CD4-positive, alpha-beta memory T cell (primary cell): ENCODE measurements at regions not wholly inside any gene's neighbourhood (a gene's known extent, or its start where the extent isn't known, plus 50 kb on each side); places are given as distances from the start of the nearest gene placed in this dataset.
"Not testable (repeated sequence)": the region's sequence is repeated elsewhere in the genome, so short reads cannot be mapped to it uniquely, and the experiment has no call there.

Source experiments
- CTCF ChIA-PET: fragments of 350-600 bp; sonication (Branson Sonifier 250); formaldehyde crosslinking; loops from one replicate; lab custom pipeline; 2021; ENCODE audit warnings: inconsistent platforms; ENCODE audit not compliant: partially characterized antibody; lab: Charles Lee
- POLR2A ChIA-PET: fragments of 350-600 bp; sonication (Branson Sonifier 250); formaldehyde crosslinking; loops from one replicate; lab custom pipeline; 2021; ENCODE audit not compliant: partially characterized antibody; lab: Charles Lee
- DNase-seq, 5 donors: peaks; one replicate each; pipeline versions ENCODE4 v3.0.0 to v3.0.0-alpha.2; 2020 to 2022; ENCODE audit warnings: mixed read lengths in 1 of 5
- H3K27ac ChIP-seq: one replicate; pipeline ENCODE4 v1.7.0; 2013; ENCODE audit warnings: low read depth, low read length
- H3K27me3 ChIP-seq: 2 replicates; pipeline ENCODE4 v1.7.0; 2013; ENCODE audit warnings: mild to moderate bottlenecking, low read length, moderate library complexity; ENCODE audit not compliant: insufficient read depth
- H3K36me3 ChIP-seq: 2 replicates; pipeline ENCODE4 v1.7.0; 2013; ENCODE audit warnings: mild to moderate bottlenecking, low read length, moderate library complexity; ENCODE audit not compliant: insufficient read depth
- H3K4me1 ChIP-seq: 2 replicates; pipeline ENCODE4 v1.7.0; 2013; ENCODE audit warnings: mild to moderate bottlenecking, low read length, moderate library complexity; ENCODE audit not compliant: insufficient read depth
- H3K4me3 ChIP-seq, 2 donors: one replicate each; pipeline ENCODE4 v1.7.0; 2013; ENCODE audit warnings: low read length in 2 of 2, mild to moderate bottlenecking in 1 of 2
- H3K9me3 ChIP-seq, 2 donors: one replicate each; pipeline ENCODE4 v1.7.0; 2013; ENCODE audit warnings: low read length in 2 of 2, control low read depth in 1 of 2; ENCODE audit not compliant: control insufficient read depth in 1 of 2
- H3K27ac Mint-ChIP-seq, 7 donors: one replicate each; pipeline ENCODE4 v1.8.0; 2020 to 2021; ENCODE audit warnings: mixed read lengths in 7 of 7, mild to moderate bottlenecking in 6 of 7, inconsistent platforms in 3 of 7, moderate library complexity in 3 of 7
- H3K27me3 Mint-ChIP-seq, 2 donors: one replicate each; pipeline ENCODE4 v1.8.0; 2020 to 2021; ENCODE audit warnings: mixed read lengths in 2 of 2
- H3K36me3 Mint-ChIP-seq, 2 donors: one replicate each; pipeline ENCODE4 v1.8.0; 2020 to 2021; ENCODE audit warnings: mixed read lengths in 2 of 2, inconsistent platforms in 1 of 2, mild to moderate bottlenecking in 1 of 2
- H3K4me1 Mint-ChIP-seq, 4 donors: one replicate each; pipeline ENCODE4 v1.8.0; 2020 to 2021; ENCODE audit warnings: mixed read lengths in 4 of 4, mild to moderate bottlenecking in 1 of 4
- H3K4me3 Mint-ChIP-seq, 8 donors: one replicate each; pipeline ENCODE4 v1.8.0; 2020 to 2021; ENCODE audit warnings: mixed read lengths in 8 of 8, mild to moderate bottlenecking in 7 of 8, moderate library complexity in 6 of 8, inconsistent platforms in 3 of 8
- H3K9me3 Mint-ChIP-seq, 8 donors: one replicate each; pipeline ENCODE4 v1.8.0; 2020 to 2021; ENCODE audit warnings: mixed read lengths in 8 of 8, mild to moderate bottlenecking in 5 of 8, inconsistent platforms in 3 of 8, moderate library complexity in 1 of 8
- intact Hi-C: fragments of 100-400 bp; cut with micrococcal nuclease; formaldehyde crosslinking; loops from one replicate; pipeline ENCODE4 v1.15.1; 2023

DNA sequence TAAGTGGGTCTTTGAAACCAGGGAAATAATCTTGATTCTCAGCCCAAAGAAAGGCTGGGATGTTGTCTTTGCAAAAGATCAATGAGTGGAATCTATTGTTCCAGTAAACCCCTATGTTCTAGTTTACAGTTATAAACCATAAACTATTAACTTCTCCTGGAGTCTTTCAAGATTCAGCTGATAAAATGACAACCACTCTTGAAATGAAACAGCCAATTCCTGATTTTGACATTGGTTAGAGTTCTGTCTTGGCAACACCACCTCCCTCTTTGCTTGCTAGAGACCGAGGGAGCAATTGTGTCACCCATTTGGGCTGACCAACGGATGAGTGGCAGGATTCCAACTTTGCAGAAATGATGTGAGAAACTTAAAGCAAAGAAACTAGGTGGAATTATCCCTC lies 746.9 kb downstream of the SLC4A3 start:
- intact Hi-C loops, result no loop called here
- DNase-seq, result no peak
- ChIA-PET CTCF (no interaction called here), POLR2A (no interaction called here)
- no peak overlapping the region for H3K27ac Mint-ChIP-seq
- Histone ChIP-seq H3K4me3 (no peak overlapping the region), H3K36me3 (no peaks in the 10 kb centered on the region), H3K27ac (no peak overlapping the region), H3K9me3 (no peaks in the 10 kb centered on the region), H3K4me1 (no peaks in the 10 kb centered on the region), H3K27me3 (no peaks in the 10 kb centered on the region)
- H3K36me3 Mint-ChIP-seq, result no peaks in the 10 kb centered on the region
- H3K4me3 Mint-ChIP-seq, result no peak overlapping the region
- H3K27me3 Mint-ChIP-seq, result no peaks in the 10 kb centered on the region
- peaks cover 0 to 2% (median 0%) of the 10 kb centered on the region in 8 donors for H3K9me3 Mint-ChIP-seq
- no peaks in the 10 kb centered on the region for H3K4me1 Mint-ChIP-seq

DNA sequence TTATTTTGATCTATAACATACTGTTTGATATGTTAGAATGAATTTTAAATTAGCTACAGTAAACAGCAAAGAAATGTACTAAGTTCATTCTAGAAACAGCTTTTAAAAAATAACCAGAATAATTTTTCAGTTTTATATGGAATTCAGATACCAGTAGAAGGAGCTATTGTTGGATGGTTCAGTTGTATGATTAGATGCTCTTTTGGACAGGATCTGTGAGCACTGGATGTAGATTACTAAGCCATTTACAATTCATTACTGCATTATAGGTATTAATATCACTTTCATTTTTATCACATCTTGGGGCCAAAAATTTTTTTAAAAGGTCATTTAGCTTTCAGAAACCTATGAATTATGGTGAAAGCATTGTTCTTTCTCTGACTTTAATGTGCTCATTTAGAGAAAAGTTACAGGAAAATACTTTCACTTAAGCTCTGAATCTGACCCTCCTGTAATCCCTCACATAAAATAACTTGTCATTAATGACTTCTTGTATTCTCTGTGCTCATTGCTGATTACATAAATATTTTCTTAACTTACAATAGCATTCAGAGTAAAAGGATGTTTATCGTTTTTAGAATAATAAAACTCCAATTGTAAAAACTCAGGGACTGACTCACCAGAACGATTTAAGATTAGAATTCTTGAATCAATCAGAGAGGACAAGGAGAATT lies 750.2 kb downstream of the SLC4A3 start:
- no peak overlapping the region for H3K27ac Mint-ChIP-seq
- CTCF ChIA-PET, result no interaction called here
- no peak for DNase-seq

DNA sequence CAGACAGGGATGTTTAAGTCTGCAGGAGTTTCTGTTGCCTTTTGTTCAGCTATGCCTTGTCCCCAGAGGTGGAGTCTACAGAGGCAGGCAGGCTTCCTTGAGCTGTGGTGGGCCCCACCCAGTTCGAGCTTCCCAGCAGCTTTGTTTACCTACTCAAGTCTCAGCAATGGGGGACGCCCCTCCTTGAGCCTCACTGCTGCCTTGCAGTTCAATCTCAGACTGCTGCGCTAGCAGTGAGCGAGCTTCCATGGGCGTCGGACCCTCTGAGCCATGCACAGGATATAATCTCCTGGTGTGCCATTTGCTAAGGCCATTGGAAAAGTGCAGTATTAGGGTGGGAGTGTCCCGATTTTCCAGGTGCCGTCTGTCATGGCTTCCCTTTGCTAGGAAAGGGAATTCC lies 760.3 kb downstream of the SLC4A3 start:
- H3K4me1 ChIP-seq, H3K27me3 ChIP-seq, H3K4me1 Mint-ChIP-seq, H3K27ac ChIP-seq, DNase-seq, H3K27me3 Mint-ChIP-seq, H3K9me3 ChIP-seq, POLR2A ChIA-PET, H3K36me3 ChIP-seq, H3K4me3 ChIP-seq, CTCF ChIA-PET, H3K27ac Mint-ChIP-seq, H3K4me3 Mint-ChIP-seq, H3K36me3 Mint-ChIP-seq, intact Hi-C loops: not testable (repeated sequence)
- H3K9me3 Mint-ChIP-seq, result peaks cover 0 to 16% (median 7%) of the 10 kb centered on the region in 8 donors

More for the DNA sequence above, 750.2 kb downstream of the SLC4A3 start:
- Histone ChIP-seq H3K27me3 (no peaks in the 10 kb centered on the region), H3K27ac (no peak overlapping the region), H3K4me3 (no peak overlapping the region), H3K4me1 (no peaks in the 10 kb centered on the region), H3K9me3 (no peaks in the 10 kb centered on the region), H3K36me3 (no peaks in the 10 kb centered on the region)
- H3K4me1 Mint-ChIP-seq, result no peaks in the 10 kb centered on the region
- no peaks in the 10 kb centered on the region for H3K36me3 Mint-ChIP-seq
- peaks cover 0 to 15% (median 3%) of the 10 kb centered on the region in 8 donors for H3K9me3 Mint-ChIP-seq
- POLR2A ChIA-PET, result no interaction called here
- H3K27me3 Mint-ChIP-seq, result no peaks in the 10 kb centered on the region
- H3K4me3 Mint-ChIP-seq, result no peak overlapping the region
- intact Hi-C loops, result no loop called here

DNA sequence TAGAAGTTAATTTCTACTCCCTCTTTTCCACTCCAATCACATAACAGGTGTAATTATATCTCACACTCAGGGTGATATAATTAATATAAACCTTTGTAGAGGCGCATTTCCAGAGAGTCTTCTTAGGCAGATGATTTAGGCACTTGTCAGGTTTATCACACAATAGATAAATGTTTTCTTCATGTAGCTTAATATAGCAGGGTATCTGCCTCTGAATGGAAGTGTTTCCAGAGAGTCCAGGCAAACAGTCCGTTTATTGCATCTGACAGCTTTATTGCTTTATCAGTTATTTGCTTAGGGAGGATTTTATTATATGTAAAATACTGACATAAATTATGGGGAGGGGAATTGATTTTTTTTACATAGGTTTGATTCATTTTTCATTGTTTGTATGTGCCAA lies 766.3 kb downstream of the SLC4A3 start:
- intact Hi-C loops, result no loop called here
- Histone ChIP-seq H3K36me3 (no peaks in the 10 kb centered on the region), H3K27ac (no peak overlapping the region), H3K4me3 (no peak overlapping the region), H3K27me3 (no peaks in the 10 kb centered on the region), H3K9me3 (no peaks in the 10 kb centered on the region), H3K4me1 (no peaks in the 10 kb centered on the region)
- no peak for DNase-seq
- POLR2A ChIA-PET, result no interaction called here
- Mint-ChIP-seq H3K27ac (no peak overlapping the region), H3K9me3 (peaks cover 0 to 4% (median 0%) of the 10 kb centered on the region in 8 donors), H3K36me3 (no peaks in the 10 kb centered on the region), H3K4me1 (no peaks in the 10 kb centered on the region), H3K27me3 (peaks cover 1 to 3% of the 10 kb centered on the region in 2 donors), H3K4me3 (no peak overlapping the region)
- CTCF ChIA-PET, result no interaction called here

DNA sequence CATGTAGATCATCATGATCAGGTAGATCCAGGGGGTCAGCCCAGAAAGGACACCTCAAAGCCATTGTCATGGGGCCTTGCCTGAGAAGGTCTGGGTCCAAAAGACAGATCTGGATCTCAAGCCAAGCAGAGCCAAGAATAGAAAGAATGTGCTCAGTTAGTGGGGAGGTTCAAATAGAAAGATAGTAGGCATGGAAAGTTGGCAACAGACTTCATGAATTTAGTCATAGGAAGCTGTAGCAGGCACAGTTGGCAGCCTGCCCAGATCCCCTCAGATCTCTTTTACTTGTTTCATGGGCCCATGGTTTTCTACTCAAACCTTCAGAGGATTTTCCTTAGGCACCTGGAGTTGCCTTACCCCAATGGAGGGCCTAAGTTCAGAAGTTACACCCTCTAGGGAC lies 767.0 kb downstream of the SLC4A3 start:
- intact Hi-C loops, result no loop called here
- Mint-ChIP-seq H3K4me1 (no peaks in the 10 kb centered on the region), H3K9me3 (peaks cover 0 to 4% (median 0%) of the 10 kb centered on the region in 8 donors)

DNA sequence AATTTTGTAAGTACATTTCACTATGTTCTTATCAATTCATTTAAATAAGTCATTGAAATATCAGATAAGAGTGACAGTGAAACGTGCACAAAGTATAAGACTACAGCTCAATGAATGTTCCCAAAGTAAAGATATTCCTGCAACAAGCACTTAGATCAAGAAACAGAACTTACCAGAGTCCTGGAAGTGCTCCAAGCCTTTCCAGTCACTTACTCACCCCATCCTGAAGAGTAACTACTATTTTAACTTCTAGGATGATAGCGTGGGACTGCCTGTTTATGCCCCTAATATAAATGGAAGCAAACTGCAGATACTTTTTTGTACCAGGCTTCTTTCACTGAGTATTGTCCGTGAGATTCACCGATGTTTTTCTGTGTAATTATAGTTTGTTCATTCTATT lies 768.9 kb downstream of the SLC4A3 start:
- no peak overlapping the region for H3K4me3 Mint-ChIP-seq
- CTCF ChIA-PET, result no interaction called here

More for the DNA sequence above, 767.0 kb downstream of the SLC4A3 start:
- no peak overlapping the region for H3K4me3 Mint-ChIP-seq
- H3K4me3 ChIP-seq, result no peak overlapping the region
- H3K36me3 Mint-ChIP-seq, result no peaks in the 10 kb centered on the region
- H3K27ac Mint-ChIP-seq, result no peak overlapping the region
- no peaks in the 10 kb centered on the region for H3K36me3 ChIP-seq
- peaks cover 0 to 3% of the 10 kb centered on the region in 2 donors for H3K27me3 Mint-ChIP-seq
- H3K9me3 ChIP-seq, result no peaks in the 10 kb centered on the region
- ChIA-PET CTCF (no interaction called here), POLR2A (no interaction called here)
- DNase-seq, result no peak
- no peak overlapping the region for H3K27ac ChIP-seq
- H3K4me1 ChIP-seq, result no peaks in the 10 kb centered on the region
- no peaks in the 10 kb centered on the region for H3K27me3 ChIP-seq

DNA sequence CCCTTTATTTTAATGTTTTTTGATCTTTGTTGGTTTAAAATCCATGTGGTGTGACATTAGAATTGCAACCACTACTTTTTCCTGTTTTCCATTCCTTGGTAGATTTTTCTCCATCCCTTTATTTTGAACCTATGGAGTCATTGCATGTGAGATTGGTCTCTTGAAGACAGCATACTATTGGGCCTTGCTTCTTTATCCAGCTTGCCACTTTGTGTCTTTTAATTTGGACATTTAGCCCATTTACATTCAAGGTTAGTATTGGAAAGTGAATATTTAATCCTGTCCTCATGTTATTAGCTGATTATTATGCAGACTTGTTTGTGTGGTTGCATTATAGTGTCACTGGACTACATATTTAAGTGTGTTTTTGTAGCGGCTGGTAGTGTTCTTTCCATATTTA lies 782.9 kb downstream of the SLC4A3 start:
- Mint-ChIP-seq H3K9me3 (peaks cover 8 to 56% (median 27%) of the 10 kb centered on the region in 8 donors), H3K27me3 (no peaks in the 10 kb centered on the region), H3K36me3 (no peaks in the 10 kb centered on the region), H3K4me3 (no peak overlapping the region), H3K4me1 (no peaks in the 10 kb centered on the region), H3K27ac (no peak overlapping the region)
- Histone ChIP-seq H3K27ac (no peak overlapping the region), H3K27me3 (no peaks in the 10 kb centered on the region), H3K4me1 (no peaks in the 10 kb centered on the region), H3K36me3 (no peaks in the 10 kb centered on the region), H3K9me3 (no peaks in the 10 kb centered on the region), H3K4me3 (no peak overlapping the region)
- intact Hi-C loops, result no loop called here
- DNase-seq, result no peak
- CTCF ChIA-PET, result no interaction called here
- POLR2A ChIA-PET, result no interaction called here

More for the DNA sequence above, 768.9 kb downstream of the SLC4A3 start:
- intact Hi-C loops, result no loop called here
- POLR2A ChIA-PET, result no interaction called here
- Mint-ChIP-seq H3K9me3 (peaks cover 0 to 7% (median under 1%) of the 10 kb centered on the region in 8 donors), H3K27ac (no peak overlapping the region), H3K36me3 (no peaks in the 10 kb centered on the region), H3K27me3 (peaks cover 1 to 3% of the 10 kb centered on the region in 2 donors), H3K4me1 (no peaks in the 10 kb centered on the region)
- DNase-seq, result no peak
- H3K9me3 ChIP-seq, result no peaks in the 10 kb centered on the region
- no peak overlapping the region for H3K4me3 ChIP-seq
- no peaks in the 10 kb centered on the region for H3K27me3 ChIP-seq
- H3K27ac ChIP-seq, result no peak overlapping the region
- H3K4me1 ChIP-seq, result no peaks in the 10 kb centered on the region
- no peaks in the 10 kb centered on the region for H3K36me3 ChIP-seq
